NCI-H460 (cell line): ENCODE measurements at regions not wholly inside any gene's neighbourhood (a gene's known extent, or its start where the extent isn't known, plus 50 kb on each side); places are given as distances from the start of the nearest gene placed in this dataset.
"Not testable (repeated sequence)": the region's sequence is repeated elsewhere in the genome, so short reads cannot be mapped to it uniquely, and the experiment has no call there.

Experiments
- DNase-seq: peaks from one replicate; pipeline ENCODE4 v3.0.0-alpha.2; 2016; ENCODE audit warnings: low read depth; ENCODE audit errors: extremely low read depth

DNA sequence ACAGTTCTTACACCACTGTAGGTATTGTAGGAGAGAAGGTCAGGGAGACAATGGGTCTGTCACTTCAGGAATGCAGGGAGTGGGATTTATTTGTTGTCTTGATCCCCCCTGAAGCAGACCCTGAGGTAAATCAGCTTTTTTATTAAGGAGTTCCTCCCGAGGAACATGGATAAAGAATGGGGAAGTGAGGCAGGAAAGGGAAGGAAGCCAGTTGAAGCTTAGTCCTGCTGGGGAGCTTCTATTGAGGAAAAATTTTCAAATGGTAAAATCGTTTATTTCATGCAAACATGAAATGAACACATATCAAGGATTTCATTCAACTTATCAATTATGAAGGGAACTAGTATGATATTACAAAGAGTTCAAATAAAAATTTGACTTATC is 318.6 kb upstream of the PIK3R1 start:
- no peak for DNase-seq

DNA sequence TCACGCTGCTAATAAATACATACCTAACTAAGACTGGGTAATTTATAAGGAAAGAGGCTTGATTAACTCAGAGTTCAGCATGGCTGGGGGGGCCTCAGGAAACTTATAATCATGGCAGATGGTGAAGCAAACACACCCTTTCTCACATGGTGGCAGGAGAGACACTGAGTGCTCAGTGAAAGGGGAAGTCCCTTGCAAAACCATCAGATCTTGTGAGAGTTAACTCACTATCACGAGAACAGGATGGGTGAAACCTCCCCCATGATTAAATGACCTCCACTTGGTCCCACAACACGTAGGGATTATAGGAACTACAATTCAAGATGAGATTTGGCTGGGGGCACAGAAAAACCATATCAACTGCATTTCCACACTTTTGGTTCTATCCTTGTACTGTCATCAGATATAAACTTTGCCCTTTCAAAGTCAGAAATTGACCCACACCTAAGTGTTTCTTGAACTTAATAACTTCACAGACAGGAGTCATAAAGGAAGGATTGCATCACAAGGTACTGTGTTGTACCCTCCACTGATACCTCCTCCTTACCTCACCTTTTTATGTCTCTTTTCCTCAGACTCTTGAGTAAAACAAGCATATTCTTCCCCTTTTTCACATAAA is 319.1 kb upstream of the PIK3R1 start:
- DNase-seq = no peak

DNA sequence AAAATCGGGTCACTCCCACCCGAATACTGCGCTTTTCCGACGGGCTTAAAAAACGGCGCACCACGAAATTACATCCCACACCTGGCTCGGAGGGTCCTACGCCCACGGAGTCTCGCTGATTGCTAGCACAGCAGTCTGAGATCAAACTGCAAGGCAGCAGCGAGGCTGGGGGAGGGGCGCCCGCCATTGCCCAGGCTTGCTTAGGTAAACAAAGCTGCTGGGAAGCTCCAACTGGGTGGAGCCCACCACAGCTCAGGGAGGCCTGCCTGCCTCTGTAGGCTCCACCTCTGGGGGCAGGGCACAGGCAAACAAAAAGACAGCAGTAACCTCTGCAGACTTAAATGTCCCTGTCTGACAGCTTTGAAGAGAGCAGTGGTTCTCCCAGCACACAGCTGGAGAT is 325.7 kb upstream of the PIK3R1 start:
- DNase-seq = not testable (repeated sequence)

DNA sequence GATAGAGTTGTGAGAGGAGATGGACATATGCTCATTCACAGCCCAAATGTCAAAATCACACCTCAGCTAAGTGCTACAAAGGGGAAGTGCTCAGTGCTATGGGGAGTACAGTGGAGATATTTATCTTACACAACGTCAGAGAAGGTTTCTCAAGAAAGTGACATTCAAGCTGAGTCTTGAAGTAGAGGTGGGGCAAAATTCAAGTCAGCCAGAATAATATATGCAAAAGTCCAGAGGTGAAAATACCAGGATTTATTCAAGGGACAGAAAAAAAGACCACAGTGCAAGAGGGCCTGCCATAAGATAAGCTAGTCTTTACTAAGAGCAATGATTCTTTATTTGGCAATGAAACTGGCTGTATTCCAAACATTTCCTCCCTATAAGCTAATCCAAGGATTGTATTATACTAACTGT is 327.8 kb upstream of the PIK3R1 start:
- peak; percentile 35 for DNase-seq

DNA sequence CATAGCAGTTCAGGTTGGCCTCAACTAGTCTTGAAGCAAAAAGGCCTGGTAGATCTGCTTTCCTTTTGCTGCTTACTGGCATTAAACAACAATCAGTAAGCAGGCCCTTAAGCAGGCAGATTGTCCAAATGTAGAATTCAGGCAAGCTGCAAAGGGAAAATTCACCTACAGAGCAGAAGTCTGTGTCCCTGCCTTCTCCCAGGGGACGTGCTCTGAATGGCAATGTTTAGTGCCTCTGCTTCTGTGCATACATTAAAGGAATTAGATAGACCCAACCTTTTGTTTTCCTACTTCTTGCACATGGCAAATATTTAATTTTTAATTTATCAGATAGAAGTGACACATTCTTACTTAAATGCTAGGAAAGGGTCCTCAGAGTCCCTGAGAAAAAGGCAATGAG is 328.8 kb upstream of the PIK3R1 start:
- DNase-seq = no peak

DNA sequence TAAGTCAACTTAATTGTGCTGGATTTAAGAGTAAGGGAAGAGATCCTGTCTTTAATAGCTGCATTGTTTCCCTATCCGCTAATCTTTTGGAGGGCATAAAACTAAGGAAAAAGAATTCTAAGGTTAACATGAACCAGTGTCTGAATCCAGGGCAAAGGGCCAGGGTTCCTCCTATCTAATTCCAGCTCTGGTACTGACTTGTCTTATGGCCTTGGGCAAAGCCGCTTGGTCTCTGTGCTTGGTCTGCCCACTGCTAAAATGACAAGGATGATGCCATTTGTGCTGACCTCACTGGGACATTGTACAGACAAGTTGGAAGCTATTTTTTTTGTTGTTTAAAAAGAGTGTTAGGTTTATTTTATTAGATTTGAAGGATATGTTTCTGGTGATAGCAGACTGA is 334.7 kb upstream of the PIK3R1 start:
- DNase-seq = no peak

DNA sequence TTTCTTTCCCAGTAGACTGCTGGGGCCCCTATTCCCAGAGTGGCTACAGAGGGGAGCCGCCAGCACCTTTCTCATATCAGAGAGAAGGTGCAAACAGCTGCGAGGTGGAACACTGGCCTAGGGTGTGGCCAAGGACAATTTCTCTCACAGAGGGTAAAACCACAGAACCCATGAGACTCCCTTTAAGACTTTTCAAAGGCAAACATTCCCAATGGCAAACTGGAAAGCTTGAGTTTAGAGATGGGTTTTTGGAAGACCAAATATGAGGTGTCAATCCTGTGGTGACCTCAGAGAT is 335.1 kb upstream of the PIK3R1 start:
- DNase-seq = no peak

DNA sequence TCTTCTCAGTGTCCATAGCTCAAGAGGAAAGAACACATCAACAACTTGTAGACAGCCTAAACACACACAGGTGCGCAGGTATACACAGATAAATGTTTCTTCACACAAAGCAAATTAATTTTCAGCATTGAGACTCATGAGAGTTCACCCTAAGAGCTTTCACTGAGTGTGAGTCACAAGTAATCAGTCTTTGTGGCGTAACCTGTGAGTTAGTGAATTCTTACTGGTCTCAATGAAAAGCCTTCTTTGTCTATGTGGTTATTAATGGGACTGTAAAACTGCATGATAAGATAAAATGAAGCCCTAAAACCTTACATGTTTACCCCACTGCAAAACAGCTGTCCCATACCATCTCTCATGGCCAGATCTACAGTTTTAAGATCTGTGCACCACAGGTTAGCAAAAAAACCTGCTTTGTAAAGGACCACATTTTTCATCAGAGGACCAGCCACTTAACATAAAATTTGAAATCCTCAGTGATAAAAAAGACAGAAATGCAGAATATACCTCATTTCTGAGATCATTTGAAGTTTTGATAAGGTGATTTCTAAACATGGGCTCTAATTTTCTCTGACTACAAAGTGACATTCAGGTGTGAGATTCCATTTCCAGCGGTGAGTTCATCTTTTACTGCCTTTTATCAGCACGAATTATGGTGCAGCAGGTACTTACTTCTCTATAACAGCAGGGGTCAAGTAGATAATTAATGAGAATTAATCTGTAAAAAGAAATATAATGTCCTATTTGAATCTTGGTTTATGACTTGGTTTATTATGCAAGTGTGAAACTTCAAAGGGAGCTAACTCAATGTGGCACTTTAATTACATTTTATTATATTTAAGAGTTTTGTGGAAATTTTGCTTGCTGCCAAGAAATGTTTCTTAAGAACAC is 335.7 kb upstream of the PIK3R1 start:
- DNase-seq = no peak

DNA sequence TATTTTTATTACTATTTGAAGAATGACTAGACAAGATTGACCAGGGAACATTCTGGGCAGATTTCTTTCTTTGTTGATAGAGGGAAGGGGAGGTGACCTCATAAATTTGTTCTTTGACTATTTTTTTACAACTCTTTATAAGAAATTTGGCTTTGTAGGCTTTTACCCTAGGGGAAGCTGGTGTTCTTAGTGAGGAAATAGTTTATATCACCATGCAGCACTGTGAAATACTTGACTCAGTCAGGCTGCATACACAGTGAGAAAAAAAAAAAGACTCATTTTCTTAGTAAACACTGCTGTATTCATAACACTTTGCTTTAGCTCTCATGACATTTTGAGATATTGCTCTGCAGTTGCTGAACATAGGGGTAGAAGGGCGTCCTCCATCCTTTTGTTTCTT is 336.6 kb upstream of the PIK3R1 start:
- DNase-seq = no peak

DNA sequence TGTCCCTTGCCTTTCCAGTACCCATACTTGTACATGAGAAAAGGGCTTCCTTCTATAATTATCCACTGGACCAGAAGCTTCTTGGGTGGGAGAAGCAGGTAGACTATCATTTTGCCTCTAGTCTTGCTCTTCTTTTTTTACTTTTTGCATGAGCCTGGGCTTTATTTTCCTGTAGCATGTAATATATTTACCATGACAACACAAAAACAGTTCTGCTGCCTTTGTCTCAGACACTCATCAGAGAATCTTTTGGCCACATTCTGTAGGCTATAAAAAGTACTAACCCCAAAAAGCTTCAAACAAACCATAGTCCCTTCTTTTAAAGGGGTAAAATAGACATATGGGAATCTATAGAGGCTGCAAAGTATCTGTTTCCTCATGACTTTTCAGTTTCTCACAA is 339.2 kb upstream of the PIK3R1 start:
- DNase-seq = no peak

DNA sequence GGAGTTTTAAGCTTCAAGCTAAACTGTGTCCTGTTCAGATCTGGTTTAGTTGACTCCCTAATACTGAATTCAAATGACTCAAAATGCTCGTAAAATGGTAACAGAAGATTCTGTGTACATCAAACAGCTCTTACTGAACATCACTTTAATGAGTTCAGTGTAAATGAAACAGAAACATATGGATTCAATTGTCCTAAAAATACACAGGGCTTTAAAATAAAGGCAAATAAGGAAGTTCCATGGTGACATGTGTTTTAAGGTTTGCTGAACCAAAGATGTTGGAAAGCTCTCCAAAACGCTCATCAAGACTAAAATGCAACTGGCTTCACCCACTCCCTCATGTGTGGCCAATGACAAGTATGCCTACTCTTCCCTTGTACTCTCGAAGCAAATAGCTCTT is 340.0 kb upstream of the PIK3R1 start:
- no peak for DNase-seq

DNA sequence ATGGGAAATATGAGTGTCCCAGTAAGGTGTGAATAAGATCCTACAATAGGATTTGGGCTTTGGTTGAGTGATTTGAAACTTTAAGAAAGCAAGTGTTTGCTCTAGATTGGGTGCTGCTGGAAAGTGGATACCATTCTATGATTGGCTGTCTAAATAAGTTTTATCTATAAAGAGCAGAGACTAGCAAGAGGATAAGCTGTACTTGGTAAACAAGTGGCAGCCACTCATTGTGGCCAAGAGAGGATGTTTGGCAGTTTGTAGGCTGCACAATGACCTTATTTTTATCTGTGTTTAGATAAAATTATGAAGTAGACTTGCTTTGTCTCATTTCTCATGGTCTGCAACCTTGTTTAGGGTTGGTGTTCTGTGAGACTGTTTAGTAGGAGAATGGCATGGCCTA is 341.6 kb upstream of the PIK3R1 start:
- no peak for DNase-seq

DNA sequence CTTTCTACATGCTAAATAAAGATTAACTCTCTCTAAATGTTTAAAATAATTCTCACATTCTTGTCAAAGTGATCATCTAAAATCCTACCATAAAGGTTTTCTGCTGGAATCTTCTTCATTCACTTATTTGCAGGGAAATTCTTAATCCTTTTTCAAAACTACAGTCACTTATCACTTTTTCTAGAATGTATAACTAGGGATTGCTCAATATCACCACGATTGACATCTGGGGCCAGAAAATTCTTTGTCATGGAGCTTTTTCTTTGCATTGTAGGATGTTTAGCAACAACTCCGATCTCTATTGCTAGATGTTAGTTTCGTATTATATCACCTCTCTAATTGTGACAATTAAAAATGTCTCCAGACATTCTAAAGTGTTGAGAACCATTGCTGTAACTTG is 344.9 kb upstream of the PIK3R1 start:
- DNase-seq = no peak

DNA sequence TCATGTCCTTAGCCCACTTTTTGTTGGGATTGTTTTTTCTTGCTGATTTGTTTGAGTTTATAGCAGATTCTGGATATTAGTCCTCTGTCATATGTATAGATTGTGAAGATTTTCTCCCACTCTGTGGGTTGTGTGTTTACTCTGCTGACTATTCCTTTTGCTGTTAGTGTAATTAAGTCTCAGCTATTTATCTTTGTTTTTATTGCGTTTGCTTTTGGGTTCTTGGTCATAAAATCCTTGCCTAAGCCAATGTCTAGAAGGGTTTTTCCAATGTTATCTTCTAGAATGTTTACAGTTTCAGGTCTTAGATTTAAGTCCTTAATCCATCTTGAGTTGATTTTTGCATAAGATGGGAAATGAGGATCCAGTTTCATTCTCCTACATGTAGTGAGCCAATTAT is 351.2 kb upstream of the PIK3R1 start:
- DNase-seq = not testable (repeated sequence)

DNA sequence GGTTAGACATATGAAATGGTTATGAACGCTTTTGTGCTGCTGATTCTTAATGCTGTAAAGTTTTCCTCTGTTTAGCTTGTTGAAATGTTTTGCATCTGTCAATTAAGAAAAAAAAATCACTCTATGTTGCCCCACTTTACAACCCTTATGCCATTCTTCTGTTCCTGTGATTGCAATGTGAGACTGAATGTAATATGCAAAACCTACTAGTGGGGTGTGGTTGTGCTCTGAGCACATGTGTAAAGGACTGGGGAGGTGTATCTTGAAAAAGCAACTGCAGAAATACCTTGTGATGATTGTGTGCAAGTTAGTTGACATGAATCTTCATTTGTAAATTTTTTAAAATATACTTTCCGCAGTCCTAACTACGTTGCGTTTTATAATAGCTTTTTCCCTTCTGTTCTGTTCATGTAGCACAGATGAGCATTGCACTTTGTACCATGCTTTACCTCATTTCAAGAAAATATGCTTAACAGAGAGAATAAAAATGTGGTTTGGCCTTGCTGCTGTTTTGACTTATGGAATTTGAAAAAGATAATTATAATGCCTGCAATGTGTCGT is 357.0 kb upstream of the PIK3R1 start:
- no peak for DNase-seq

DNA sequence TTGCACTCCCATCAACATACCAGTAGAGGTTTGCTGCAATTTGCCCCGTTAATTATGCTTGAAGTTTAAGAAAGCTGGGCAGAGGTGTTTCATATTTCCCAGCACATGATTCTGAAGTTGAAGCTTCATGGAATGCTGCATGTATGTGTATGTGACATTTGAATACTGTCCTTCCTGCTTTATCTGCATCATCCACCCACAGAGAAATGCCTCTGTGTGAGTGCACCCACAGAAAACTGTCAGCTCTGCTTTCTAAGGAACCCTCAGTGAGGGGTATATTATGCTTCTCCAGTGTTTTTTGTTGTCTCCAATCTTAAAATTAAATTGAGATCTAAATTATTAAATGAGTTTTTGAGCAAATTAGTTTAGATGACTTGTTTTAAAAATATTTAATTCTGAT is 358.1 kb upstream of the PIK3R1 start:
- DNase-seq = no peak

DNA sequence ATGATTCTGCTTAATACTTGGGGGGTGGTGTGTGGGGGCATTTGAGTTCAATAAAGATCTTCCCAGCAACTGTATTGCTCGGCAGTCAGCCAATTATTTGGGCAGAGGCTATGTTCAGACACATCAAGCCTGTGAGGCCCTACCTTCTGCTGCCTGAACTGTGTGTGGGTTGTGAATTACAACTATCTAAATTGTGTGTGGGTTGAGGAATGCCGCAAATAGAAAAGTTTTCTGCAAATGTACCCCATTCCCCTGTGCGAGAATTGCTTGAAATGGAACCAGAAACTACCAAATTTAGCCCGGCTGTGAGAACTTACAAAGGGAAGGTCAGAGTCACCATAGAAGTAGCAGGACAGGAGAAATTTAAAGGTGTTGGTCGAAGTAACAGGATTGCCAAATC is 360.0 kb upstream of the PIK3R1 start:
- no peak for DNase-seq

DNA sequence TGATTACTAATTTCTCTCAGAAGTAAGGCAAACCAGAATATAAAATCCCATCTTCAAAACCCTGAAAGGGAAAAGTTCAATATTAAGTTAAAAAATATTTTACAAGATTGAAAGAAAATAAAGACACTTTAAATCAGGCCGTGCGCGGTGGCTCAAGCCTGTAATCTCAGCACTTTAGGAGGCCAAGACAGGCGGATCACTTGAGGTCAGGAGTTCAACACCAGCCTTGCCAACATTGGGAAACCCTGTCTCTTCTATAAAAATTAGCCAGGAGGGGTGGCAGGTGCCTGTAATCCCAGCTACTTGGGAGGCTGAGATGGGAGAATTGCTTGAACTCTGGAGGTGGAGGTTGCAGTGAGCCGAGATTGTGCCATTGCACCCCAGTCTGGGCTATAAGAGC is 364.6 kb upstream of the PIK3R1 start:
- DNase-seq = not testable (repeated sequence)

DNA sequence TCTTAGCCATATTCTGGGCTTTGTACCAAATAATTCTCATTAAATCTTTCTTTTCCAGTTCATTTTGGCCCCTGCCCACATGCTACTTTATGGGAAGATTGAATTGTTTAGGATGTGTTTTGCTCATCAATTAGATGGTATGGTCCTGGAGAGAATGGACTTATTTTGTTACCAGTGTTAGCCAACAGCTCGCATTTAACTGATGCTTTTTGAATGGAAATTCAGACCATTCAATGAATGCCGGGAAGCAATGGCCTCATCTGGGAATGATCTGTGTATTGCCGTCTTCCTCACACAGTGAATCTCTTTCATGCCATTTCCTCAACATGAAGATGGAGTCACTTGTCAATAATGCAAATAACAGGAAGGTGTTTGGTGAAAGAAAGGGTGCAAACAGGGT is 370.6 kb upstream of the PIK3R1 start:
- DNase-seq = no peak

DNA sequence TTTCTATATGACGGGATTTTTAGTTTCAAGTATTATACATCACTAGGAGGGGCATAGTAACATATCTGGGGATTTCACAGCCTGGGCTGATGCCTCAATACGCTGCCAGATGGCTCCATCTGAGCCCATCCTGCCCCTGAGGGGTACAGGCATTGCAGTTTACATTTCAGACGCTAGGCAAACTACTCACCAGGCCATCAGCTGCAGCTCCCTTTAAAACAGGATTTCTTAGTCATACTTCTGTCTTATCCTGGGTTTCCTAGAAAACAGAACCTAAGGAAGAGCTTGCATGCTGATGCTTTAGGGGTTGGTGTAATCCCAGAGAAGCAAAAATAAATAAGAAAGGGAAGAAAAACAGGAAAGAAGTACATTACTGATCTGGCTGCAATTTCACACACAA is 372.8 kb upstream of the PIK3R1 start:
- DNase-seq = no peak

DNA sequence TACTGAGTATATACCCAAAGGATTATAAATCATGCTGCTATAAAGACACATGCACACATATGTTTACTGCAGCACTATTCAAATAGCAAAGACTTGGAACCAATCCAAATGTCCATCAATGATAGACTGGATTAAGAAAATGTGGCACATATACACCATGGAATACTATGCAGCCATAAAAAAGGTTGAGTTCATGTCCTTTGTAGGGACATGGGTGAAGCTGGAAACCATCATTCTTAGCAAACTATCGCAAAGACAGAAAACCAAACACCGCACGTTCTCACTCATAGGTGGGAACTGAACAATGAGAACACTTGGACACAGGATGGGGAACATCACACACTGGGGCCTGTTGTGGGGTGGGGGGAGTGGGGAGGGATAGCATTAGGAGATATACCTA is 378.3 kb upstream of the PIK3R1 start:
- not testable (repeated sequence) for DNase-seq

DNA sequence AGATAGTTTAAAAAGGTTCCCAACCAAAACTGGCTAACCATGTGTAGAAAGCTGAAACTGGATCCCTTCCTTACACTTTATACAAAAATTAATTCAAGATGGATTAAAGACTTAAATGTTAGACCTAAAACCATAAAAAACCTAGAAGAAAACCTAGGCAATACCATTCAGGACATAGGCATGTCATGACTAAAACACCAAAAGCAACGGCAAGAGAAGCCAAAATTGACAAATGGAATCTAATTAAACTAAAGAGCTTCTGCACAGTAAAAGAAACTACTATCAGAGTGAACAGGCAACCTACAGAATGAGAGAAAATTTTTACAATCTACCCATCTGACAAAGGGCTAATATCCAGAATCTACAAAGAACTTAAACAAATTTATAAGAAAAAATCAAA is 379.1 kb upstream of the PIK3R1 start:
- DNase-seq = not testable (repeated sequence)
